ENCODE measurements at regions not wholly inside any gene's neighbourhood (a gene's known extent, or its start where the extent isn't known, plus 50 kb on each side); places are given as distances from the start of the nearest gene placed in this dataset.

GRCh38 chr3:89052386-89052785 lies 55.0 kb upstream of the EPHA3 start:
- H3K27ac ChIP-seq = no peak overlapping the region
- no peaks in the 10 kb centered on the region for H3K4me1 ChIP-seq
- intact Hi-C loops (cut with DNase I; ENCODE audit: low total_unique reads) = no loop called here
- no peaks in the 10 kb centered on the region for H3K9me3 ChIP-seq
- no peak overlapping the region for H3K4me3 ChIP-seq
- TF ChIP-seq POLR2AphosphoS5 (IDR thresholded peaks at IDR 0.05) (no peak), CTCF (IDR thresholded peaks at IDR 0.05) (no peak), POLR2A (IDR thresholded peaks at IDR 0.05) (no peak)
- DNase-seq = no peak
- WGBS, 5 donors = 26 to 41% (median 36%) methylated on average over 2 to 3 of the region's 3 CpGs
- no peaks in the 10 kb centered on the region for H3K27me3 ChIP-seq
- H3K36me3 ChIP-seq = no peaks in the 10 kb centered on the region

DNA sequence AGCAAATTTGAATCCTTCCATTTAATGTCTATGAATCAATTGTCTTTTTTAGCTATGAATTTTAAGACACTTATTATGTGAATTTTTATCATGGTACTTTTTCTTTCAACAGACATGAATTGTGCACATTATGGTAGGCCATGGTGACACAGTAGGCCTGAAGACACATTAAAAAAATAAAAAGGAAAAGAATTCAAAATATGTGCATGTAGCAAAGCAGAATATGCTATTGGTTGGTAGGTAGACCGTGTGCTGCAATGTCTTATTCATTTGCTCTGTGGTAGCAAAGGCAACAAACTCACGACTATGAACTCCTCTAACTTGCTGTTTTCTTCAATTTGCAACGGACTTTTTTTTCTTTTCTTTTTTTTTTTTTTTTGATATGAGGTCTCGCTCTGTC lies 50.0 kb upstream of the EPHA3 start:
- Histone ChIP-seq H3K36me3 (no peaks in the 10 kb centered on the region), H3K9me3 (no peaks in the 10 kb centered on the region), H3K4me1 (no peaks in the 10 kb centered on the region), H3K27ac (no peak overlapping the region), H3K4me3 (no peak overlapping the region), H3K27me3 (no peaks in the 10 kb centered on the region)
- intact Hi-C loops (cut with DNase I; ENCODE audit: low total_unique reads) = no loop called here
- 81 to 86% (median 84%) methylated on average over 4 of the region's 4 CpGs for WGBS, 5 donors
- no peak for TF ChIP-seq POLR2AphosphoS5 (IDR thresholded peaks at IDR 0.05)
- no peak for TF ChIP-seq CTCF (IDR thresholded peaks at IDR 0.05)
- no peak for TF ChIP-seq POLR2A (IDR thresholded peaks at IDR 0.05)
- no peak for TF ChIP-seq EP300 (IDR thresholded peaks at IDR 0.05)
- DNase-seq = no peak

Small RNAs in the stretch of these regions (small RNA-seq; reads per million reads assigned to genes)
- gene RF00019 = 0 reads per million in 4 donors

Measured in stomach (tissue), 8 donors.